ENCODE measurements at regions not wholly inside any gene's neighbourhood (a gene's known extent, or its start where the extent isn't known, plus 50 kb on each side); places are given as distances from the start of the nearest gene placed in this dataset.
"Not testable (repeated sequence)": the region's sequence is repeated elsewhere in the genome, so short reads cannot be mapped to it uniquely, and the experiment has no call there.

- DNase-seq (ENCODE audit: low spot score) = no peak
These were observed 703.1 kb upstream of the VRK2 start for GRCh38 chr2:57343391-57344006.

GRCh38 chr2:57368190-57368589, 678.4 kb upstream of the VRK2 start:
- no peak for DNase-seq (ENCODE audit: low spot score)

- DNase-seq (ENCODE audit: low spot score) = no peak
These were observed 675.6 kb upstream of the VRK2 start for GRCh38 chr2:57370882-57371585.

GRCh38 chr2:57372237-57372984, 674.2 kb upstream of the VRK2 start:
- DNase-seq (ENCODE audit: low spot score) = no peak

GRCh38 chr2:57373530-57373929, 673.1 kb upstream of the VRK2 start:
- peak; percentile 2 for DNase-seq (ENCODE audit: low spot score)

GRCh38 chr2:57376985-57377384, 669.6 kb upstream of the VRK2 start:
- peak; percentile 2 for DNase-seq (ENCODE audit: low spot score)

- DNase-seq (ENCODE audit: low spot score) = no peak
These were observed 660.3 kb upstream of the VRK2 start for GRCh38 chr2:57386305-57386704.

GRCh38 chr2:57396355-57397098, 650.1 kb upstream of the VRK2 start:
- DNase-seq (ENCODE audit: low spot score) = no peak

- no peak for DNase-seq (ENCODE audit: low spot score)
These were observed 648.9 kb upstream of the VRK2 start for GRCh38 chr2:57397550-57398360.

- no peak for DNase-seq (ENCODE audit: low spot score)
These were observed 647.5 kb upstream of the VRK2 start for GRCh38 chr2:57399057-57399456.

GRCh38 chr2:57402096-57402495, 644.5 kb upstream of the VRK2 start:
- no peak for DNase-seq (ENCODE audit: low spot score)

GRCh38 chr2:57402755-57403154, 643.9 kb upstream of the VRK2 start:
- DNase-seq (ENCODE audit: low spot score) = no peak

- peak; percentile 4 for DNase-seq (ENCODE audit: low spot score)
These were observed 638.8 kb upstream of the VRK2 start for GRCh38 chr2:57407772-57408201.

- DNase-seq (ENCODE audit: low spot score) = no peak
These were observed 638.0 kb upstream of the VRK2 start for GRCh38 chr2:57408587-57408986.

GRCh38 chr2:57417007-57417406, 629.6 kb upstream of the VRK2 start:
- no peak for DNase-seq (ENCODE audit: low spot score)

- DNase-seq (ENCODE audit: low spot score) = not testable (repeated sequence)
These were observed 627.7 kb upstream of the VRK2 start for GRCh38 chr2:57418859-57419346.

- no peak for DNase-seq (ENCODE audit: low spot score)
These were observed 616.8 kb upstream of the VRK2 start for GRCh38 chr2:57429831-57430230.

GRCh38 chr2:57432528-57432927, 614.1 kb upstream of the VRK2 start:
- no peak for DNase-seq (ENCODE audit: low spot score)

- DNase-seq (ENCODE audit: low spot score) = no peak
These were observed 612.2 kb upstream of the VRK2 start for GRCh38 chr2:57434441-57434840.

- DNase-seq (ENCODE audit: low spot score) = no peak
These were observed 611.6 kb upstream of the VRK2 start for GRCh38 chr2:57434972-57435371.

- DNase-seq (ENCODE audit: low spot score) = no peak
These were observed 609.5 kb upstream of the VRK2 start for GRCh38 chr2:57437077-57437476.

Data from COLO829 (cell line).